ENCODE measurements at regions not wholly inside any gene's neighbourhood (a gene's known extent, or its start where the extent isn't known, plus 50 kb on each side); places are given as distances from the start of the nearest gene placed in this dataset.
"Not testable (repeated sequence)": the region's sequence is repeated elsewhere in the genome, so short reads cannot be mapped to it uniquely, and the experiment has no call there.

DNA sequence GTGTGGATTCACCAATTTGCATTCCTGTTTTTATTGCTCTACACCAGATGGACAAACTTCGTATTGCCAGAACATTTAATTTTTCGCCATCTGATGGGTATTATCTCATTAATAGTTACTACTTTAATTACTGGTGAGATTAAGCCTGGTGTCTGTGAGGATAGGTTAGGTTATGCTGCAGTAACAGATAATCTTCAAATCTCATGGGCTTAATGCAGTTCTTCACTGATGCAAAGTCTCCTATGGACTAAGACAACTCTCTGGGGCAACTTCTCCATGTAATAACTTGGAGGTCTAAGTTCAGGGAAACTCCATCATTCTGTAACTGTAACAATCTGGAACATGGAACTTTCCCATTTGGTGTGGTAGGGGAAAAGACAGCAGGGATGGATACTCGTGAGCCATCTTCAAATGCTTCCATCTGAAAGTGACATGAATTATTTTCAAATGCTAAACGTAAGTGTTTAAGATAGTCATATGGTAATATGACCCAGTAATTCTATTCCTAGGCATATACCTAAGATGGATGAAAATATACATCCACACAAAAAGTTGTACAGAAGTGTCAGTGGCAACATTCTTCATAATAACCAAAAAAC lies 111.6 kb downstream of the LEPR start:
- no peak for ATAC-seq (ENCODE audit: low read depth in 2 of 2)
- H3K4me1 Mint-ChIP-seq, result no peaks in the 10 kb centered on the region
- DNase-seq, result no peak

GRCh38 chr1:65535981-65536380 lies 115.5 kb downstream of the LEPR start:
- no peaks in the 10 kb centered on the region for H3K27me3 ChIP-seq (ENCODE audit: control insufficient read depth, insufficient read depth, low read length)
- no peaks in the 10 kb centered on the region for H3K36me3 Mint-ChIP-seq
- H3K4me3 Mint-ChIP-seq, result no peak overlapping the region
- H3K4me3 ChIP-seq (ENCODE audit: low read depth, low read length), result no peak overlapping the region
- H3K4me1 Mint-ChIP-seq, result no peaks in the 10 kb centered on the region
- H3K27ac ChIP-seq (ENCODE audit: insufficient read depth, low read length, poor library complexity, severe bottlenecking), result no peak overlapping the region
- H3K27me3 Mint-ChIP-seq, result peaks cover 3% of the 10 kb centered on the region
- H3K9me3 ChIP-seq (ENCODE audit: control insufficient read depth in 2 of 2, low read length in 2 of 2), result no peaks in the 10 kb centered on the region
- no peaks in the 10 kb centered on the region for H3K4me1 ChIP-seq (ENCODE audit: control insufficient read depth, insufficient read depth, low read length, poor library complexity, severe bottlenecking)
- H3K9me3 Mint-ChIP-seq, result peaks cover 0 to 2% (median 1%) of the 10 kb centered on the region in 7 donors
- ATAC-seq (ENCODE audit: low read depth in 2 of 2), result no peak
- DNase-seq, result no peak
- no peaks in the 10 kb centered on the region for H3K36me3 ChIP-seq (ENCODE audit: control insufficient read depth, insufficient read depth, low read length)
- H3K27ac Mint-ChIP-seq, result no peak overlapping the region

More for the DNA sequence above, 111.6 kb downstream of the LEPR start:
- no peak overlapping the region for H3K27ac Mint-ChIP-seq
- no peaks in the 10 kb centered on the region for H3K27me3 ChIP-seq (ENCODE audit: control insufficient read depth, insufficient read depth, low read length)
- no peak overlapping the region for H3K4me3 Mint-ChIP-seq
- H3K27ac ChIP-seq (ENCODE audit: insufficient read depth, low read length, poor library complexity, severe bottlenecking), result no peak overlapping the region
- no peak overlapping the region for H3K4me3 ChIP-seq (ENCODE audit: low read depth, low read length)
- H3K9me3 ChIP-seq (ENCODE audit: control insufficient read depth in 2 of 2, low read length in 2 of 2), result no peaks in the 10 kb centered on the region
- peaks cover 0 to 3% (median 1%) of the 10 kb centered on the region in 7 donors for H3K9me3 Mint-ChIP-seq
- peaks cover 9% of the 10 kb centered on the region for H3K27me3 Mint-ChIP-seq
- H3K36me3 ChIP-seq (ENCODE audit: control insufficient read depth, insufficient read depth, low read length), result no peaks in the 10 kb centered on the region
- no peaks in the 10 kb centered on the region for H3K36me3 Mint-ChIP-seq
- no peaks in the 10 kb centered on the region for H3K4me1 ChIP-seq (ENCODE audit: control insufficient read depth, insufficient read depth, low read length, poor library complexity, severe bottlenecking)

GRCh38 chr1:65538086-65538485 lies 117.6 kb downstream of the LEPR start:
- no peaks in the 10 kb centered on the region for H3K27me3 ChIP-seq (ENCODE audit: control insufficient read depth, insufficient read depth, low read length)
- Mint-ChIP-seq H3K4me1 (no peaks in the 10 kb centered on the region), H3K9me3 (peaks cover 0 to 4% (median 0%) of the 10 kb centered on the region in 7 donors), H3K4me3 (no peak overlapping the region), H3K27ac (no peak overlapping the region), H3K27me3 (no peaks in the 10 kb centered on the region), H3K36me3 (no peaks in the 10 kb centered on the region)
- no peak overlapping the region for H3K4me3 ChIP-seq (ENCODE audit: low read depth, low read length)
- no peaks in the 10 kb centered on the region for H3K36me3 ChIP-seq (ENCODE audit: control insufficient read depth, insufficient read depth, low read length)
- ATAC-seq (ENCODE audit: low read depth in 2 of 2), result no peak
- H3K9me3 ChIP-seq (ENCODE audit: control insufficient read depth in 2 of 2, low read length in 2 of 2), result no peaks in the 10 kb centered on the region
- DNase-seq, result no peak
- H3K4me1 ChIP-seq (ENCODE audit: control insufficient read depth, insufficient read depth, low read length, poor library complexity, severe bottlenecking), result no peaks in the 10 kb centered on the region
- H3K27ac ChIP-seq (ENCODE audit: insufficient read depth, low read length, poor library complexity, severe bottlenecking), result no peak overlapping the region

DNA sequence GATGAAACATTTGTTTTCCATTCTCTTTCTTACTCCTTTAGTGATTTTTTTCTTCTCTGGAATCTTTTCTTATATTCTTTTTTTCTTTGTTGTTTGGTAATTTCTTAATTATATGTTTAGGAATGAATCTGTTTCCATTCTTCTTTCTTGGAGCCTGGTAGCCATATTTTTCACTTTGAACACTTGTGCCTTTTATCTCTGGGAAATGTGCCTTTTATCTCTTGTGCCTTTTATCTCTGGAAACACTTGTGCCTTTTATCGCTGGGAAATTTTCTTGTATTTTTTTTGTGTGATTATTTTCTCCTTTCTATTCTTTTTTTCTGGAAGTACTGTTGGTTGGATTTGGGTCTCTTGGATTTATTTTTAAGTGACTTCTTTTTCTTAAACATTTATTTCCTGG lies 118.2 kb downstream of the LEPR start:
- Histone ChIP-seq H3K27ac (ENCODE audit: insufficient read depth, low read length, poor library complexity, severe bottlenecking) (no peak overlapping the region), H3K27me3 (ENCODE audit: control insufficient read depth, insufficient read depth, low read length) (no peaks in the 10 kb centered on the region), H3K4me3 (ENCODE audit: low read depth, low read length) (no peak overlapping the region), H3K9me3 (ENCODE audit: control insufficient read depth in 2 of 2, low read length in 2 of 2) (no peaks in the 10 kb centered on the region), H3K36me3 (ENCODE audit: control insufficient read depth, insufficient read depth, low read length) (no peaks in the 10 kb centered on the region), H3K4me1 (ENCODE audit: control insufficient read depth, insufficient read depth, low read length, poor library complexity, severe bottlenecking) (no peaks in the 10 kb centered on the region)
- H3K27me3 Mint-ChIP-seq, result no peaks in the 10 kb centered on the region
- ATAC-seq (ENCODE audit: low read depth in 2 of 2) (no peak), DNase-seq (no peak)
- H3K4me3 Mint-ChIP-seq, result no peak overlapping the region
- no peaks in the 10 kb centered on the region for H3K36me3 Mint-ChIP-seq
- no peaks in the 10 kb centered on the region for H3K4me1 Mint-ChIP-seq
- peaks cover 0 to 7% (median 0%) of the 10 kb centered on the region in 7 donors for H3K9me3 Mint-ChIP-seq
- no peak overlapping the region for H3K27ac Mint-ChIP-seq

GRCh38 chr1:65539266-65540131 lies 119.0 kb downstream of the LEPR start:
- H3K27ac ChIP-seq (ENCODE audit: insufficient read depth, low read length, poor library complexity, severe bottlenecking), result no peak overlapping the region
- H3K36me3 ChIP-seq (ENCODE audit: control insufficient read depth, insufficient read depth, low read length), result no peaks in the 10 kb centered on the region
- DNase-seq, result no peak
- no peak for ATAC-seq (ENCODE audit: low read depth in 2 of 2)
- no peak overlapping the region for H3K4me3 ChIP-seq (ENCODE audit: low read depth, low read length)
- H3K4me3 Mint-ChIP-seq, result no peak overlapping the region
- H3K27me3 Mint-ChIP-seq, result no peaks in the 10 kb centered on the region
- H3K27me3 ChIP-seq (ENCODE audit: control insufficient read depth, insufficient read depth, low read length), result no peaks in the 10 kb centered on the region
- no peaks in the 10 kb centered on the region for H3K4me1 Mint-ChIP-seq
- no peaks in the 10 kb centered on the region for H3K9me3 ChIP-seq (ENCODE audit: control insufficient read depth in 2 of 2, low read length in 2 of 2)
- H3K36me3 Mint-ChIP-seq, result no peaks in the 10 kb centered on the region
- no peak overlapping the region for H3K27ac Mint-ChIP-seq
- peaks cover 0 to 7% (median 0%) of the 10 kb centered on the region in 7 donors for H3K9me3 Mint-ChIP-seq
- H3K4me1 ChIP-seq (ENCODE audit: control insufficient read depth, insufficient read depth, low read length, poor library complexity, severe bottlenecking), result no peaks in the 10 kb centered on the region

DNA sequence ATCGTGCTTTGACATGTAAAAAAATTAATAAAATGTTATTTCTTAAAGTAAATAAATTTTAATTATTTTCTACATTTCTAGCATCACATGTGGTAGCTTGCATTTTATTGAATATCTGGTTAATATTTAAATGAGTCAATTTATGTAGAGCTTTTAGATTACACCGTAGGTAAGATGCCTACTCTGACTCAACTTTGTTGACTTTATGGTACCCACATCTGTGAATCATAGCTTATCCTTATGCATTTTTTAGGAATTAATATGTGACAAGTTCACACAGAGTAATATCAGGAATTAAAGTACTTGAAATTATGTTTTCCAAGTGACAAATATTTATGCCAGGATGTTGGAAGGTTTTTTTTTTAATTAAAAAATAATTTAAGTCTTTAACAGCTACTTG lies 120.7 kb downstream of the LEPR start:
- Histone ChIP-seq H3K36me3 (ENCODE audit: control insufficient read depth, insufficient read depth, low read length) (no peaks in the 10 kb centered on the region), H3K4me1 (ENCODE audit: control insufficient read depth, insufficient read depth, low read length, poor library complexity, severe bottlenecking) (no peaks in the 10 kb centered on the region), H3K9me3 (ENCODE audit: control insufficient read depth in 2 of 2, low read length in 2 of 2) (no peaks in the 10 kb centered on the region), H3K27ac (ENCODE audit: insufficient read depth, low read length, poor library complexity, severe bottlenecking) (no peak overlapping the region), H3K4me3 (ENCODE audit: low read depth, low read length) (no peak overlapping the region), H3K27me3 (ENCODE audit: control insufficient read depth, insufficient read depth, low read length) (no peaks in the 10 kb centered on the region)
- DNase-seq, result no peak
- Mint-ChIP-seq H3K36me3 (no peaks in the 10 kb centered on the region), H3K27ac (no peak overlapping the region), H3K4me1 (no peaks in the 10 kb centered on the region), H3K9me3 (peaks cover 0 to 7% (median 0%) of the 10 kb centered on the region in 7 donors), H3K4me3 (no peak overlapping the region), H3K27me3 (no peaks in the 10 kb centered on the region)
- ATAC-seq (ENCODE audit: low read depth in 2 of 2), result no peak

GRCh38 chr1:65541865-65542264 lies 121.4 kb downstream of the LEPR start:
- no peaks in the 10 kb centered on the region for H3K9me3 ChIP-seq (ENCODE audit: control insufficient read depth in 2 of 2, low read length in 2 of 2)
- Mint-ChIP-seq H3K4me3 (no peak overlapping the region), H3K36me3 (no peaks in the 10 kb centered on the region), H3K9me3 (peaks cover 0 to 9% (median 0%) of the 10 kb centered on the region in 7 donors), H3K27me3 (no peaks in the 10 kb centered on the region), H3K4me1 (no peaks in the 10 kb centered on the region), H3K27ac (no peak overlapping the region)
- H3K36me3 ChIP-seq (ENCODE audit: control insufficient read depth, insufficient read depth, low read length), result no peaks in the 10 kb centered on the region
- H3K4me1 ChIP-seq (ENCODE audit: control insufficient read depth, insufficient read depth, low read length, poor library complexity, severe bottlenecking), result no peaks in the 10 kb centered on the region
- no peak overlapping the region for H3K27ac ChIP-seq (ENCODE audit: insufficient read depth, low read length, poor library complexity, severe bottlenecking)
- no peak overlapping the region for H3K4me3 ChIP-seq (ENCODE audit: low read depth, low read length)
- no peaks in the 10 kb centered on the region for H3K27me3 ChIP-seq (ENCODE audit: control insufficient read depth, insufficient read depth, low read length)
- DNase-seq, result no peak
- no peak for ATAC-seq (ENCODE audit: low read depth in 2 of 2)

- H3K27me3 Mint-ChIP-seq; H3K4me1 Mint-ChIP-seq; H3K4me3 Mint-ChIP-seq; H3K9me3 Mint-ChIP-seq; ATAC-seq (ENCODE audit: low read depth in 2 of 2); H3K27ac ChIP-seq (ENCODE audit: insufficient read depth, low read length, poor library complexity, severe bottlenecking); H3K9me3 ChIP-seq (ENCODE audit: control insufficient read depth in 2 of 2, low read length in 2 of 2); H3K27ac Mint-ChIP-seq; H3K27me3 ChIP-seq (ENCODE audit: control insufficient read depth, insufficient read depth, low read length); H3K4me3 ChIP-seq (ENCODE audit: low read depth, low read length); H3K36me3 Mint-ChIP-seq; H3K36me3 ChIP-seq (ENCODE audit: control insufficient read depth, insufficient read depth, low read length); H3K4me1 ChIP-seq (ENCODE audit: control insufficient read depth, insufficient read depth, low read length, poor library complexity, severe bottlenecking); DNase-seq: not testable (repeated sequence)
Observed at GRCh38 chr1:65542592-65542991, 122.1 kb downstream of the LEPR start.

All from CD4-positive, CD25-positive, alpha-beta regulatory T cell (primary cell).